ELR (cell line): ENCODE measurements at regions not wholly inside any gene's neighbourhood (a gene's known extent, or its start where the extent isn't known, plus 50 kb on each side); places are given as distances from the start of the nearest gene placed in this dataset.

ENCODE experiments used
- DNase-seq: peaks from one replicate; pipeline ENCODE4 v3.0.0-alpha.2; 2015; ENCODE audit warnings: low read depth

- DNase-seq: no peak
Observed at GRCh38 chr3:188940573-188940932, 231.2 kb upstream of the TPRG1 start.

- no peak for DNase-seq
Observed at GRCh38 chr3:188941103-188941502, 230.7 kb upstream of the TPRG1 start.

- no peak for DNase-seq
Observed at GRCh38 chr3:188942191-188942590, 229.6 kb upstream of the TPRG1 start.

GRCh38 chr3:188943591-188943990, 228.2 kb upstream of the TPRG1 start:
- DNase-seq: no peak

DNA sequence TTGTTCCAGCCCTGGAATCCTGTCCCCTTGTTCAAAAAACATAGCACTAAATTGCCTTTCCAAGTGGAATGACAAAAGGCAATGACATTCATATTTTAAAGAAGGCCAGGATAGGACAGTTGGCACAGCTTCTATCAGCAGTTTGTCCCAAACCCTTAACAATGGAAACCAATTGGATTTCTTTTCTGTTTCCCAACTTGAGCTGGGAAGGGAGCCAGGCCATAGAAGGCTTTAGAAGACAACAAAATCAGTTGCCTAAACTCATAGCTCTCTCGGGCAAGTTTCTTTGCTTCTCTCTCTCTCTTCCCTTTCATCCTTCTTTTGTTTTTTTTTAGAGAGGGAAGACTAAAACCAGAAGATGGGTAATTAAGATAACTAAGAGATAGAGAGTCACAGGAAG, 227.7 kb upstream of the TPRG1 start:
- DNase-seq: no peak

DNA sequence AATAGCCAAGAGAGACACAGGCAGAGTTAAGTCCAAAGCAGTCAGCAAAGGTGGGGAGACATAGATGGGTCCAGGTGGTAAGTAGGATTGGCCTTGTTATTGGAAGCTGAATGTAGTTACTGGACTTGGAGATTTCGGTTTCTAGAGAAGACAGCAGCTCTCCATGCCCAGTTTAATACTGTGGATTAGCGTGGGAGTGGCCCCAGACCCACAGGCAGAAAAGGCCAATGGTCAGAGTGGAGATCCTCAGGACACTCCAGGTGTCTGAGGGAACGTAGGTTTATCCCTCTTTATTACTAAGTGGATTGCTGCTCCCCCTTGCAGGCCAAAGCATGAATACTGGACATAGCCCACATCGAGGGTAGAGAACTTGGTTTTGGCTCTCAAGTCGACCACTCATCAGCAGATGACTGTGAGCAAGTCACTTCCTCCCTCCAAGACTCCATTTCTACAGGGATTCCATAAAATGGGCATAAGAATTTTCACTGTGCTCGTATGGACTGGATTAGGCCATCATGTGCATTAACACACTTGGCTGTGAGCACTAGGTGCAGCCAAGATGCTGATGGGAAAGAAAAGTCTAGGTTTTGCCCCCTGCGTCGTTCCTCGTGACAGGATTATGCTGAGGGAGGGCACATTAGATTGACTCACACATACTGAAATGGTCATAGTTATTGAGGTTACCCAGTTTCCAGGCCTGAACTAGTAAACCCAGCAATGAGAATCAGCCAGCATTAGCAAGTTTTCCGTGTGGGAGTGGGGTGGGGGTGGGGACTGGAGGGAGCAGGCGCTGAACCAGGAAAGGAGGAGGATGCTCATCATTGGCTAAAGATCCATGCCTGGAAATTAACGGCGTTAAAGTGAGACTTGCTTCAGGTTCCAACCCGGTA, 225.2 kb upstream of the TPRG1 start:
- peak; percentile 13 for DNase-seq

GRCh38 chr3:188947401-188948280, 224.1 kb upstream of the TPRG1 start:
- peak; percentile 84 for DNase-seq

DNA sequence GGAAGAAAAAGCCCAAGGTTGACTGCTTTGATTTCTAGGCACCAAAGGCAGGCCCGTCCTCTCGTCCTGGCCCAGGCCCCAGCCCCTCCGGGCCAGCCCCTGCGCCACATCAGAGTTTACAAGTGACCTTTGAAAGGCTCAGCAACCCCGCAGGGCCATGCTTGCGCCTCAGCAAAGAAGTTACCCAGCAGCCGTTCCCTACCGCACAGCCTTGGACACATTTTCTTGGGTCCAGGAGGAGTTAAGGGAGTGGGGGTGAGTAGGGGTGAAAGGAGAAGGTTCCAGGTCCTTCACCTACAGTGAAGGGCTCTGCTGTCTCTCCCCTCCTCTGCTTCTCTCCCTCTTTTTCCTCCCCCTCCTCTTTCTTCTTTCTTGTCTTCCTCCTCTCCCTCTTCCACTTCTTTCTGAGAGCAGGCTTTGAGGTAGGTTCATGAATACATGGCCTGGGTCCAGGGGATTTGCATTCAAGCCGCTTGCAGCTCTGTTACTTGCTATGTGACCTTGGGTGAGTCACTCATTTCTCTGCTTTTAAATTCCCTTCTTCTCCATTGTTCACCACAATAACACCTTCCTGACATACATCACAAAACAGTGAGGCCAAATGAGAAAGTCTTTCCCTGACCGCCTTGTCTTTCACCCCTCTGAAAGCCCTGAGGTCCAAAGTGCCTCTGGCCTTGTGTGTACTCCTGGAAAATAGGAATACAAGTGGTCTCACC, 223.3 kb upstream of the TPRG1 start:
- peak; percentile 96 for DNase-seq

DNA sequence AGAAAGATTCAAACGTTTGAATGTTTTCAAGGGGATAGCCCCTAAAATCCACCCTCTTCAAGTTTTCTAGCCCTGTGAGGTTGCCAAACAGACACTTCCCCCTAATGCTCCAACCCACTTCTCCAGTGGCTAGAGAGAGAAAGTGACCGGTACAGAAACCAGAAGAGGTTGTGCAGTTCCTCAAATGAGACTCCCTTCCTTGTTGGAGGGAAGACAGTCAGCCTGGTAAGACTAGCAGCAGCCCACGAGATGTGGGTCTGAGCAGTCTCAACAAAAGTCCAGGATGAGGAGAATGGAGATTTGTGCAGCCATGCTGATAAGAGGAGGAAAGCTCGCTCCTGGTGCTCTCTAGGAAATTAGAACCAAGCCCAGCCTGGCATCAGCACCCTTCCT, 222.8 kb upstream of the TPRG1 start:
- DNase-seq: no peak

DNA sequence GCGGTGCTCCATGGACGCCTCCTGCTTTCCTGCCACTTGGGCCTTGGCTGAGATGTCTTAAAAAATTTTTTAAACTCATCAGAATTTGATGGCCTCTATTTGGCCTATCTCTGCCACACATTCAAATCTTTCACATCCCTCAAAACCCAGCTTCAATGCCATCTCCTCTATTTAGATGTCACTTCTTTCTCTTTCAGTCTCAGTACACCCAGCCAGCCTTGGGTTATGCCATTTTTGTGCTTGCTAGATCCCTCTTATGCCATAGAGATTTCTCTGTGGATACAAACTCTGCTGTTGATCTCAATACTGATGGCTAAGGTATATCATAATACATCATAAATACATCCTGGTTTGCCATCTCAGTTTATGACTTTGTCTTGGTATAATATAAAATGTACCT, 222.3 kb upstream of the TPRG1 start:
- DNase-seq: no peak

GRCh38 chr3:188949996-188950395, 221.8 kb upstream of the TPRG1 start:
- DNase-seq: no peak

DNA sequence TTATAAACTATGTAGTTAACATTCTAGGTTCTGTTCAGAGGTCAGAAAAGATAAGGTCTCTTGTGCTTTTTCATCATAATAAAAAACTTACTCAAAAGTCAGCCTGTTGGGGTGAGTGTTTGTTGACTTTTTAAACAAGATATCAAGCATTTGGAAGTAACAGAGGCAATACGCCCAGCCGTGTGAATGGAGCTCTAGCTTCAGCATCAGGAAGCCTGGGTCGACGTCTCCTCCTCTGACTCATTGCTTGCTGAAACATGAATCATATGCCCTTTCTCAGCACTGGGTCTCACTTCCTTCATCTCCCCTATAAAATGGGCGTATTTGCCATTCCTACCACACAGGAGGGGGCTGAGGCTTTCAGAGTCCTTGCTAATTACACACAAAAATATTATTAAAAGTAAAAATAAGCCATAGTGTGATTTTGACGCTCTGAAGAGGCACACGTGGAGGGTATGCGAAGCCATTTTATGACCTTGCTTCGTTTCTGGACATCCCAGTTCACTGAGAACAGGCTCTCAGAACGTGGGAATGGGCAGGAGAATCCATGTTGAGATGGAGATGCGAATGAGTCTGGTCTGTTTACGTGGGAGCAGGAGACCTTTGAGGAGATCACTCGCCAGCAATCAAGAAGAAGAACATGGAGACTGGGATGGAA, 220.8 kb upstream of the TPRG1 start:
- DNase-seq: peak; percentile 97

GRCh38 chr3:188951734-188952133, 220.0 kb upstream of the TPRG1 start:
- no peak for DNase-seq

GRCh38 chr3:188954590-188955208, 217.1 kb upstream of the TPRG1 start:
- DNase-seq: peak; percentile 86

GRCh38 chr3:188955919-188956318, 215.9 kb upstream of the TPRG1 start:
- no peak for DNase-seq

DNA sequence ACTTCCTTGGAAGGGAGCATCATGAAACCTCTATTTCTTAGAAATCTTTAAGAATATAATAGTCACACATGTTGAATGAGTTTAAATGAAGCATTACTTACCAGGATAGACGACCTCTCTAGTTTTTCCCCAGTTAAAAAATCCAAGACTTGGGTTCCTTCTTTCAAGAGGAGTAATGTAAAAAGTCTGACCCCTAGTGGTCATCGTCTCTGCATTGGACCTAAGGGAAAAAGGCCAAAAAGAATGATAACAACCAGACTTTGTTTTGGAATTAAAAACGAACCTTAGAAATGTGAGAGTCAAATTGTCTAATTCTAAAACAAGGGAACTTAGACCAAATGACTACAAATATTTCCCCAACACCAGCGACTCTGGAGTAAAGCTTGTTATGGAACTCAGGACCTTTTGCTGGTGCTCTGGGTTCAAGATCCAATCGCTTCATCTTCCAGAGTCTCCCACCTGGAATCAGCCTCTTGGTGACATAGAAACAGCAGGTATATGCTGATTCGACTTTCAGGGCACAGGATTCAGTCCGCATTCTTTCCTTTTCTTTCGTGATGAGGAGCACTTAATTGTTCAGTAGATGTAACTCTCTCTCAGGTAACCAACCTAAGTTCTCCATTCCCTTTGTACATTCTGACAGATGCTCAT, 214.8 kb upstream of the TPRG1 start:
- peak; percentile 80 for DNase-seq

DNA sequence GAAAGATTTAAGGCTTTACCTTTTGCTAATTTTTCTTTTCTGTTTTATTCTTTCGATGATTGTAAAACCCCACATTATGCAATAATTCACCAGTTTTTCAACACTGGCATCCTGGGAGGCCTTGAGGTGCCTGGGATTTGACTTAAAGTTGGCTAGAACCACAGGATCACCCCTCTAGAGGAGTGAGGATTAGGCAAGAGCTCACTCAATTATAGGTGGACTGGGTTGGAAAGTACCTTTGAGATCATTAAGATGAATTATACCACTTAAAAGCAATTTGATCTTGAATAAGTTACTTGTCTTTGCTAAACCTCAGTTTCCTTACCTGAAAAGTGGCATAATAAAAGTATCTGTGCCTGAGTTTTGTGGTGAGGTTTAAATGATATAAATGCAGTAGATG, 212.8 kb upstream of the TPRG1 start:
- no peak for DNase-seq

- DNase-seq: no peak
Observed at GRCh38 chr3:188962253-188963247, 209.2 kb upstream of the TPRG1 start.

DNA sequence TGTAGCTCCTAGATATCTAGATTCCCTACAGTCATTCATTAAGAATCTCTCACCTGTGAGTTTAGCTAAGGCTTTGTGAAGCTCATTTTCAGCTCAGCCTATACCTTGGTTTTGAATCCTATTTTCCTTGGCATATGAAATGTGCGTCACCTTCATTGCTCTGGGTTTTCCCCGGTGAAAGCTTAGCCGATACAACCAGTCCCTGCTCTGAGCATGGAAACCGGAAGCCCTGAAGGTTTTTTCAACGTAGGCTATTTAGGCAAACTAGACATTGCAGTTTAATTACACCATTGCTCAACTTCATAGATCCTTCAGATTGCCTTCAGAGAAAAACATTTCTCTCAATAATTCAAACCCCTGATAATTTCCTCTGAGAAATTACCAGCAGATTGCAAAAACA, 206.8 kb upstream of the TPRG1 start:
- no peak for DNase-seq

DNA sequence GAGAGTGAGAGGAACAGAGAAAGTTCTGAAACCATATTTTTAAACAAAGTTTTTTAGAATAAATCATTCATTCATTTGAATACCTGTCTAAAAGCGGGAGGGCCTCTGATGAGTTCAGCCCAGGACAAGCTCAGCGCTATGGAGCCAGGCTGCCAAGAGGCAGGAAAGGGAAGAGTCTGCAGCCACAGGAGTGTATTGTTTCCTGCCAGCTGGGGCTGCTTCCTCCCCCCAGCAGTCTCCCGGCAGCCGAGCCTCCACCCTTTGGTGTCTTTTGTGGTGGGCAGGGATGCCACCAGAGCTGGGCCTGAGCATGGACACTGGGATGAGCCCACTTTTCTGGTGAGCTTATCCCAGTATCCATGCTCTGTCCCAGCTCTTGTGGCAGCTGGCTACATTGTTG, 199.5 kb upstream of the TPRG1 start:
- DNase-seq: no peak
